Panc1 (cell line): ENCODE measurements at regions not wholly inside any gene's neighbourhood (a gene's known extent, or its start where the extent isn't known, plus 50 kb on each side); places are given as distances from the start of the nearest gene placed in this dataset.

Source experiments
- ATAC-seq: fragments of 200-7000 bp; cut with Tn5 transposase; 2 replicates; pipeline ENCODE4 v1.9.1; 2020; ENCODE audit warnings: mild to moderate bottlenecking, moderate library complexity
- BruUV-seq: library from RNA; stranded (reverse); fragments of 400-500 nt; replicated peaks from 2 replicates; lab custom pipeline; 2021; lab: Mats Ljungman, UMichigan
- CTCF ChIA-PET: fragments of 300-600 bp; sonication (Branson Sonifier 250); formaldehyde crosslinking; loops from one replicate; lab custom pipeline; 2022; ENCODE audit warnings: antibody characterized with exemption; lab: Charles Lee
- POLR2A ChIA-PET: fragments of 300-600 bp; sonication (Branson Sonifier 250); formaldehyde crosslinking; loops from one replicate; lab custom pipeline; 2022; ENCODE audit warnings: antibody characterized with exemption; lab: Charles Lee
- DNase-seq: peaks from one replicate; pipeline ENCODE4 v3.0.0-alpha.2; 2010; ENCODE audit warnings: low read depth, low spot score
- H3K27ac ChIP-seq: 2 replicates; pipeline ENCODE4 v1.5.1; 2011; ENCODE audit warnings: mild to moderate bottlenecking, low read length, inconsistent platforms
- H3K27me3 ChIP-seq: fragments of 200-500 bp; sonication (Bioruptor generic); 2 replicates; pipeline ENCODE4 v1.6.0; 2014; ENCODE audit warnings: low read length, inconsistent platforms; ENCODE audit not compliant: control insufficient read depth, insufficient read depth
- H3K36me3 ChIP-seq: fragments of 200-500 bp; sonication (Bioruptor generic); 2 replicates; pipeline ENCODE4 v1.5.1; 2014; ENCODE audit warnings: inconsistent platforms, mild to moderate bottlenecking, low read length, moderate library complexity; ENCODE audit not compliant: control insufficient read depth, insufficient read depth
- H3K4me1 ChIP-seq: 2 replicates; pipeline ENCODE4 v1.5.1; 2011; ENCODE audit warnings: inconsistent platforms, mild to moderate bottlenecking, low read length, moderate library complexity; ENCODE audit not compliant: control insufficient read depth, insufficient read depth
- H3K4me3 ChIP-seq, 2 experiments: 2 replicates each; pipeline ENCODE4 v1.5.1; 2011 to 2012; ENCODE audit warnings: low read depth in 2 of 2, low read length in 2 of 2, mild to moderate bottlenecking in 2 of 2, inconsistent platforms in 1 of 2, moderate library complexity in 1 of 2
- H3K9me3 ChIP-seq: fragments of 200-500 bp; sonication (Bioruptor generic); 2 replicates; pipeline ENCODE4 v1.5.1; 2014; ENCODE audit warnings: low read depth, mild to moderate bottlenecking, inconsistent platforms, low read length, moderate library complexity; ENCODE audit not compliant: control insufficient read depth, insufficient read depth
- CTCF ChIP-seq: fragments of 450-650 bp; IDR thresholded peaks from 2 replicates; pipeline ENCODE4 v1.5.1; 2017; ENCODE audit warnings: mild to moderate bottlenecking
- POLR2AphosphoS5 ChIP-seq: IDR thresholded peaks from 2 replicates; pipeline ENCODE4 v1.6.1; 2012; ENCODE audit warnings: mild to moderate bottlenecking, low read depth, low read length, moderate library complexity
- SIN3A ChIP-seq: IDR thresholded peaks from 2 replicates; pipeline ENCODE4 v1.6.1; 2012; ENCODE audit warnings: low read depth, mild to moderate bottlenecking, low read length, moderate library complexity, borderline replicate concordance; ENCODE audit not compliant: insufficient read depth
- TCF7L2 ChIP-seq: IDR thresholded peaks from 2 replicates; pipeline ENCODE4 v1.6.1; 2011; ENCODE audit warnings: mild to moderate bottlenecking, low read depth, low read length, inconsistent platforms
- in situ Hi-C: cut with HindIII; loops from 2 replicates; pipeline ENCODE4 v1.10.0; 2016; ENCODE audit warnings: low sequenced_read_pairs, low pct_unique_long_range_greater_than_20kb
- intact Hi-C: fragments of 100-400 bp; cut with micrococcal nuclease; formaldehyde crosslinking; loops from one replicate; pipeline ENCODE4 v1.10.0; 2022; ENCODE audit not compliant: unreplicated experiment
- TF ChIP-seq, protein P1 (sequence below), 2 experiments: IDR thresholded peaks; 2 replicates each; pipeline ENCODE4 v1.6.1; 2011 to 2012; ENCODE audit warnings: low read depth in 2 of 2, control low read depth in 1 of 2, low read length in 1 of 2, mild to moderate bottlenecking in 1 of 2, moderate library complexity in 1 of 2; ENCODE audit not compliant: insufficient read depth in 1 of 2

- H3K27ac ChIP-seq, result no peak overlapping the region
- no peak overlapping the region for H3K4me3 ChIP-seq
- ChIA-PET POLR2A (no interaction called here), CTCF (no interaction called here)
- no peaks in the 10 kb centered on the region for H3K9me3 ChIP-seq
- intact Hi-C loops (no loop called here), in situ Hi-C loops (no loop called here)
- DNase-seq (no peak), ATAC-seq (no peak)
- H3K36me3 ChIP-seq, result no peaks in the 10 kb centered on the region
- BruUV-seq, result no TSS peak
- TF ChIP-seq TCF7L2, result no peak
- TF ChIP-seq SIN3A, result no peak
- TF ChIP-seq, protein P1, sequence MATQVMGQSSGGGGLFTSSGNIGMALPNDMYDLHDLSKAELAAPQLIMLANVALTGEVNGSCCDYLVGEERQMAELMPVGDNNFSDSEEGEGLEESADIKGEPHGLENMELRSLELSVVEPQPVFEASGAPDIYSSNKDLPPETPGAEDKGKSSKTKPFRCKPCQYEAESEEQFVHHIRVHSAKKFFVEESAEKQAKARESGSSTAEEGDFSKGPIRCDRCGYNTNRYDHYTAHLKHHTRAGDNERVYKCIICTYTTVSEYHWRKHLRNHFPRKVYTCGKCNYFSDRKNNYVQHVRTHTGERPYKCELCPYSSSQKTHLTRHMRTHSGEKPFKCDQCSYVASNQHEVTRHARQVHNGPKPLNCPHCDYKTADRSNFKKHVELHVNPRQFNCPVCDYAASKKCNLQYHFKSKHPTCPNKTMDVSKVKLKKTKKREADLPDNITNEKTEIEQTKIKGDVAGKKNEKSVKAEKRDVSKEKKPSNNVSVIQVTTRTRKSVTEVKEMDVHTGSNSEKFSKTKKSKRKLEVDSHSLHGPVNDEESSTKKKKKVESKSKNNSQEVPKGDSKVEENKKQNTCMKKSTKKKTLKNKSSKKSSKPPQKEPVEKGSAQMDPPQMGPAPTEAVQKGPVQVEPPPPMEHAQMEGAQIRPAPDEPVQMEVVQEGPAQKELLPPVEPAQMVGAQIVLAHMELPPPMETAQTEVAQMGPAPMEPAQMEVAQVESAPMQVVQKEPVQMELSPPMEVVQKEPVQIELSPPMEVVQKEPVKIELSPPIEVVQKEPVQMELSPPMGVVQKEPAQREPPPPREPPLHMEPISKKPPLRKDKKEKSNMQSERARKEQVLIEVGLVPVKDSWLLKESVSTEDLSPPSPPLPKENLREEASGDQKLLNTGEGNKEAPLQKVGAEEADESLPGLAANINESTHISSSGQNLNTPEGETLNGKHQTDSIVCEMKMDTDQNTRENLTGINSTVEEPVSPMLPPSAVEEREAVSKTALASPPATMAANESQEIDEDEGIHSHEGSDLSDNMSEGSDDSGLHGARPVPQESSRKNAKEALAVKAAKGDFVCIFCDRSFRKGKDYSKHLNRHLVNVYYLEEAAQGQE (IDR thresholded peaks at IDR 0.05; ENCODE audit: insufficient read depth in 1 of 2, low read depth in 2 of 2, low read length in 1 of 2), result no peak
- TF ChIP-seq CTCF, result no peak
- no peak for TF ChIP-seq POLR2AphosphoS5
- no peaks in the 10 kb centered on the region for H3K4me1 ChIP-seq
- no peaks in the 10 kb centered on the region for H3K27me3 ChIP-seq
These were observed 122.0 kb upstream of the SLC35G4 start for GRCh38 chr18:11487390-11487789.

DNA sequence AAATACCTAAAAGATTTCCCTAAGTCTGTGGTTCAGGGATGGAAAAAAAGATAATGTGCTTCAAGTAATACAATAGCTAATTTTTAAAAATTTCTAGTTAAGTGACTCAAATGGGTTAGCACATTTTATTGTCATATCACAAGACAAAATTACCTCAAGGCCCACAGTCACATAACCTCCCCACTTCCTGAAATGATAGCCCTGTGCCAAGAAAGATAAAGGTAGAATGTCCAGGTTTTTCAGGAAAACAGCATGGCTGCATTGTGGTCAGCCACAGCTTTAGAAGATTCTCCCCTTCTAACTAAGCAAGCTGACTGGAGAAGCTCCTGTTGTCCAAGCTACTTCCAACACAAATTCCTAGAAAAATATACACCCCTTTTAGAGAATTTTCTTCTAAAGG, 127.1 kb upstream of the SLC35G4 start:
- intact Hi-C loops, result no loop called here
- CTCF ChIA-PET, result no interaction called here
- H3K27me3 ChIP-seq, result no peaks in the 10 kb centered on the region
- H3K36me3 ChIP-seq, result no peaks in the 10 kb centered on the region; the same call in 1 of the 2 replicates
- no TSS peak for BruUV-seq
- POLR2A ChIA-PET, result interaction anchor here (0.6 kb wide), 1 partner anchor 489 kb away, joined by 5 read pairs; no protein-coding TSS in a partner anchor
- in situ Hi-C loops, result no loop called here
- no peak overlapping the region for H3K4me3 ChIP-seq
- no peaks in the 10 kb centered on the region for H3K4me1 ChIP-seq
- TF ChIP-seq CTCF, result no peak
- TF ChIP-seq SIN3A, result no peak
- no peak for TF ChIP-seq POLR2AphosphoS5
- TF ChIP-seq, protein P1 (IDR thresholded peaks at IDR 0.05; ENCODE audit: insufficient read depth in 1 of 2, low read depth in 2 of 2, low read length in 1 of 2), result no peak
- no peak for TF ChIP-seq TCF7L2
- ATAC-seq, result no peak
- no peak for DNase-seq
- H3K9me3 ChIP-seq, result no peaks in the 10 kb centered on the region
- H3K27ac ChIP-seq, result no peak overlapping the region
